ENCODE measurements at regions not wholly inside any gene's neighbourhood (a gene's known extent, or its start where the extent isn't known, plus 50 kb on each side); places are given as distances from the start of the nearest gene placed in this dataset.

GRCh38 chr1:38536089-38536488 lies 323.5 kb downstream of the RRAGC start:
- DNase-seq: no peak

GRCh38 chr1:38534473-38534823 lies 325.1 kb downstream of the RRAGC start:
- no peak for DNase-seq

- DNase-seq: no peak
Measured at GRCh38 chr1:38533772-38534472, 325.6 kb downstream of the RRAGC start.

- no peak for DNase-seq
Measured at GRCh38 chr1:38530957-38531356, 328.6 kb downstream of the RRAGC start.

- no peak for DNase-seq
Measured at GRCh38 chr1:38529946-38530345, 329.6 kb downstream of the RRAGC start.

GRCh38 chr1:38529391-38529790 lies 330.2 kb downstream of the RRAGC start:
- no peak for DNase-seq

GRCh38 chr1:38528623-38529022 lies 330.9 kb downstream of the RRAGC start:
- no peak for DNase-seq

GRCh38 chr1:38527373-38527966 lies 332.1 kb downstream of the RRAGC start:
- no peak for DNase-seq

GRCh38 chr1:38526046-38526445 lies 333.5 kb downstream of the RRAGC start:
- DNase-seq: no peak

- DNase-seq: no peak
Measured at GRCh38 chr1:38525343-38526043, 334.1 kb downstream of the RRAGC start.

GRCh38 chr1:38524025-38524641 lies 335.4 kb downstream of the RRAGC start:
- no peak for DNase-seq

GRCh38 chr1:38523568-38523939 lies 336.0 kb downstream of the RRAGC start:
- no peak for DNase-seq

GRCh38 chr1:38522915-38523567 lies 336.5 kb downstream of the RRAGC start:
- no peak for DNase-seq

- no peak for DNase-seq
Measured at GRCh38 chr1:38516560-38516959, 343.0 kb downstream of the RRAGC start.

GRCh38 chr1:38512789-38513188 lies 346.8 kb downstream of the RRAGC start:
- DNase-seq: no peak

GRCh38 chr1:38512024-38512767 lies 347.4 kb downstream of the RRAGC start:
- DNase-seq: no peak

- DNase-seq: no peak
Measured at GRCh38 chr1:38508232-38508631, 351.3 kb downstream of the RRAGC start.

- DNase-seq: no peak
Measured at GRCh38 chr1:38507563-38507962, 352.0 kb downstream of the RRAGC start.

- DNase-seq: no peak
Measured at GRCh38 chr1:38505944-38506343, 353.6 kb downstream of the RRAGC start.

GRCh38 chr1:38502758-38503157 lies 356.8 kb downstream of the RRAGC start:
- DNase-seq: no peak

GRCh38 chr1:38500891-38501290 lies 358.7 kb downstream of the RRAGC start:
- no peak for DNase-seq

- no peak for DNase-seq
Measured at GRCh38 chr1:38500352-38500751, 359.2 kb downstream of the RRAGC start.

GRCh38 chr1:38498686-38499085 lies 360.9 kb downstream of the RRAGC start:
- no peak for DNase-seq

Measured in NCI-H226 (cell line).